CD4-positive, alpha-beta T cell (primary cell): ENCODE measurements at regions not wholly inside any gene's neighbourhood (a gene's known extent, or its start where the extent isn't known, plus 50 kb on each side); places are given as distances from the start of the nearest gene placed in this dataset.

Experiments used
- ATAC-seq: fragments of 200-7000 bp; cut with Tn5 transposase; one replicate; pipeline ENCODE4 v1.10.0; 2022; ENCODE audit warnings: mild to moderate bottlenecking; ENCODE audit not compliant: poor library complexity
- CTCF ChIA-PET: fragments of 350-600 bp; sonication (Branson Sonifier 250); formaldehyde crosslinking; loops from one replicate; lab custom pipeline; 2021; ENCODE audit warnings: antibody characterized with exemption, inconsistent platforms; lab: Charles Lee
- POLR2A ChIA-PET: fragments of 350-600 bp; sonication (Branson Sonifier 250); formaldehyde crosslinking; loops from one replicate; lab custom pipeline; 2021; ENCODE audit warnings: antibody characterized with exemption, inconsistent platforms; lab: Charles Lee
- DNase-seq, 14 experiments: peaks; one replicate each; pipeline ENCODE4 v3.0.0-alpha.2; 2013 to 2020; ENCODE audit warnings: mixed read lengths in 2 of 14
- H3K27ac ChIP-seq, 2 donors: one replicate each; pipeline versions ENCODE4 v1.5.1 to v1.7.0; 2013; ENCODE audit warnings: low read length in 2 of 2, low read depth in 1 of 2, mild to moderate bottlenecking in 1 of 2
- H3K27me3 ChIP-seq, 2 experiments: 1 replicate in 1 of 2; 2 replicates in 1 of 2; pipeline versions ENCODE4 v1.6.1 to v1.7.0; 2013; ENCODE audit warnings: low read length in 2 of 2, control low read depth in 1 of 2, mild to moderate bottlenecking in 1 of 2, moderate library complexity in 1 of 2; ENCODE audit not compliant: insufficient read depth in 2 of 2, control insufficient read depth in 1 of 2
- H3K36me3 ChIP-seq: one replicate; pipeline ENCODE4 v1.6.1; 2013; ENCODE audit warnings: low read length, control low read depth; ENCODE audit not compliant: insufficient read depth
- H3K4me1 ChIP-seq: one replicate; pipeline ENCODE4 v1.6.1; 2013; ENCODE audit warnings: low read length, control low read depth; ENCODE audit not compliant: insufficient read depth
- H3K4me3 ChIP-seq: one replicate; pipeline ENCODE4 v1.5.1; 2013; ENCODE audit warnings: mild to moderate bottlenecking, low read length, moderate library complexity
- H3K9me3 ChIP-seq, 2 experiments: 1 replicate in 1 of 2; 2 replicates in 1 of 2; pipeline versions ENCODE4 v1.6.1 to v1.7.0; 2013; ENCODE audit warnings: low read length in 2 of 2, mild to moderate bottlenecking in 2 of 2, control low read depth in 1 of 2, moderate library complexity in 1 of 2; ENCODE audit not compliant: control insufficient read depth in 1 of 2, insufficient read depth in 1 of 2
- H3K27ac Mint-ChIP-seq: one replicate; pipeline ENCODE4 v1.8.0; 2020; ENCODE audit warnings: mixed read lengths
- H3K27me3 Mint-ChIP-seq: one replicate; pipeline ENCODE4 v1.8.0; 2021; ENCODE audit warnings: mixed read lengths
- H3K36me3 Mint-ChIP-seq: one replicate; pipeline ENCODE4 v1.8.0; 2021; ENCODE audit warnings: low read depth, mixed read lengths
- H3K4me1 Mint-ChIP-seq: one replicate; pipeline ENCODE4 v1.8.0; 2021; ENCODE audit warnings: low read depth, mixed read lengths
- H3K4me3 Mint-ChIP-seq: one replicate; pipeline ENCODE4 v1.8.0; 2020; ENCODE audit warnings: mild to moderate bottlenecking, mixed read lengths
- H3K9me3 Mint-ChIP-seq: one replicate; pipeline ENCODE4 v1.8.0; 2020; ENCODE audit warnings: mixed read lengths
- CTCF ChIP-seq: fragments of 200-600 bp; IDR thresholded peaks from one replicate; pipeline ENCODE4 v1.8.0; 2022; ENCODE audit warnings: antibody characterized with exemption, mild to moderate bottlenecking
- intact Hi-C, 2 experiments: fragments of 100-400 bp; cut with DNase I in 1 of 2; cut with micrococcal nuclease in 1 of 2; formaldehyde crosslinking; loops; one replicate each; pipeline versions ENCODE4 v1.15.1 to v1.9.0; 2023 to 2025; cut with DNase I, micrococcal nuclease

- no peak for TF ChIP-seq CTCF
- Histone ChIP-seq H3K27me3 (no peaks in the 10 kb centered on the region), H3K4me3 (no peak overlapping the region), H3K36me3 (no peaks in the 10 kb centered on the region), H3K9me3 (no peaks in the 10 kb centered on the region), H3K27ac (no peak overlapping the region), H3K4me1 (no peaks in the 10 kb centered on the region)
- DNase-seq (no peak), ATAC-seq (no peak)
- Mint-ChIP-seq H3K27me3 (no peaks in the 10 kb centered on the region), H3K27ac (no peak overlapping the region), H3K9me3 (no peaks in the 10 kb centered on the region), H3K4me3 (no peak overlapping the region), H3K4me1 (no peaks in the 10 kb centered on the region), H3K36me3 (no peaks in the 10 kb centered on the region)
- intact Hi-C loops: no loop called here
- ChIA-PET POLR2A (no interaction called here), CTCF (no interaction called here)
Measured at GRCh38 chr7:84283798-84284197, 89.2 kb upstream of the SEMA3A start.

GRCh38 chr7:84281518-84281917, 86.9 kb upstream of the SEMA3A start:
- no peaks in the 10 kb centered on the region for H3K27me3 ChIP-seq
- no peak for TF ChIP-seq CTCF
- no peaks in the 10 kb centered on the region for H3K9me3 ChIP-seq
- CTCF ChIA-PET: no interaction called here
- Mint-ChIP-seq H3K4me1 (no peaks in the 10 kb centered on the region), H3K36me3 (no peaks in the 10 kb centered on the region), H3K9me3 (no peaks in the 10 kb centered on the region), H3K4me3 (no peak overlapping the region), H3K27ac (no peak overlapping the region), H3K27me3 (no peaks in the 10 kb centered on the region)
- H3K36me3 ChIP-seq: no peaks in the 10 kb centered on the region
- no peak overlapping the region for H3K4me3 ChIP-seq
- ATAC-seq: no peak
- no peaks in the 10 kb centered on the region for H3K4me1 ChIP-seq
- H3K27ac ChIP-seq: no peak overlapping the region
- no peak for DNase-seq
- intact Hi-C loops: no loop called here
- POLR2A ChIA-PET: no interaction called here

GRCh38 chr7:84277628-84278224, 83.1 kb upstream of the SEMA3A start:
- Mint-ChIP-seq H3K9me3 (no peaks in the 10 kb centered on the region), H3K4me3 (no peak overlapping the region), H3K27me3 (no peaks in the 10 kb centered on the region), H3K4me1 (no peaks in the 10 kb centered on the region), H3K36me3 (no peaks in the 10 kb centered on the region), H3K27ac (no peak overlapping the region)
- Histone ChIP-seq H3K9me3 (no peaks in the 10 kb centered on the region), H3K4me3 (no peak overlapping the region), H3K36me3 (no peaks in the 10 kb centered on the region), H3K27ac (no peak overlapping the region), H3K27me3 (no peaks in the 10 kb centered on the region), H3K4me1 (no peaks in the 10 kb centered on the region)
- ChIA-PET CTCF (no interaction called here), POLR2A (no interaction called here)
- intact Hi-C loops: no loop called here
- ATAC-seq (no peak), DNase-seq (no peak)
- no peak for TF ChIP-seq CTCF
